Neuronal stem cell (in vitro differentiated cells): ENCODE measurements at regions not wholly inside any gene's neighbourhood (a gene's known extent, or its start where the extent isn't known, plus 50 kb on each side); places are given as distances from the start of the nearest gene placed in this dataset.

ENCODE experiments used
- DNase-seq: peaks from one replicate; pipeline ENCODE4 v3.0.0-alpha.2; 2013; ENCODE audit warnings: low spot score
- H2AFZ ChIP-seq: one replicate; pipeline ENCODE4 v1.6.1; 2013; ENCODE audit warnings: mild to moderate bottlenecking, low read length, inconsistent platforms
- H2AK5ac ChIP-seq: 2 replicates; pipeline ENCODE4 v1.6.1; 2013; ENCODE audit warnings: low read depth, mild to moderate bottlenecking, inconsistent platforms, low read length, moderate library complexity, mixed read lengths
- H2BK120ac ChIP-seq: 2 replicates; pipeline ENCODE4 v1.6.1; 2013; ENCODE audit warnings: low read depth, mild to moderate bottlenecking, inconsistent platforms, low read length, moderate library complexity, mixed read lengths
- H2BK12ac ChIP-seq: one replicate; pipeline ENCODE4 v1.6.1; 2013; ENCODE audit warnings: low read length, inconsistent platforms
- H2BK15ac ChIP-seq: 2 replicates; pipeline ENCODE4 v1.6.1; 2013; ENCODE audit warnings: mild to moderate bottlenecking, low read length, inconsistent platforms, mixed read lengths
- H2BK5ac ChIP-seq: one replicate; pipeline ENCODE4 v1.6.1; 2013; ENCODE audit warnings: inconsistent platforms, mild to moderate bottlenecking, low read length, moderate library complexity
- H3K14ac ChIP-seq: one replicate; pipeline ENCODE4 v1.6.1; 2013; ENCODE audit warnings: low read length, inconsistent platforms
- H3K18ac ChIP-seq: 2 replicates; pipeline ENCODE4 v1.6.1; 2013; ENCODE audit warnings: low read length, inconsistent platforms
- H3K23ac ChIP-seq: 2 replicates; pipeline ENCODE4 v1.6.1; 2013; ENCODE audit warnings: low read depth, mild to moderate bottlenecking, mixed read lengths, low read length, inconsistent platforms; ENCODE audit not compliant: poor library complexity
- H3K27ac ChIP-seq: replicated peaks from 3 replicates; pipeline ENCODE4 v1.5.1; 2013; ENCODE audit warnings: low read length, inconsistent platforms
- H3K27me3 ChIP-seq, 3 experiments: 2 replicates each; pipeline ENCODE4 v1.6.1; 2013; ENCODE audit warnings: low read length in 3 of 3, mild to moderate bottlenecking in 2 of 3, inconsistent platforms in 1 of 3, low read depth in 1 of 3, mixed read lengths in 1 of 3, moderate library complexity in 1 of 3; ENCODE audit not compliant: control insufficient read depth in 3 of 3, insufficient read depth in 3 of 3
- H3K36me3 ChIP-seq, 2 donors: replicated peaks in 1 of 2; 2 replicates each; pipeline ENCODE4 v1.6.1; 2013; ENCODE audit warnings: low read length in 2 of 2; ENCODE audit not compliant: control insufficient read depth in 2 of 2, insufficient read depth in 2 of 2
- H3K4ac ChIP-seq: 2 replicates; pipeline ENCODE4 v1.6.1; 2013; ENCODE audit warnings: inconsistent platforms, mild to moderate bottlenecking, low read length, moderate library complexity
- H3K4me1 ChIP-seq, 2 donors: 1 replicate in 1 of 2; 2 replicates in 1 of 2; pipeline ENCODE4 v1.6.1; 2013; ENCODE audit warnings: low read length in 2 of 2, low read depth in 1 of 2; ENCODE audit not compliant: control insufficient read depth in 2 of 2, insufficient read depth in 1 of 2
- H3K4me2 ChIP-seq: one replicate; pipeline ENCODE4 v1.6.1; 2013; ENCODE audit warnings: mild to moderate bottlenecking, low read length, inconsistent platforms; ENCODE audit not compliant: insufficient read depth, poor library complexity, severe bottlenecking
- H3K4me3 ChIP-seq, 2 donors: 2 replicates each; pipeline ENCODE4 v1.5.1; 2013; ENCODE audit warnings: low read length in 2 of 2, mild to moderate bottlenecking in 2 of 2, inconsistent platforms in 1 of 2, moderate library complexity in 1 of 2
- H3K79me1 ChIP-seq: one replicate; pipeline ENCODE4 v1.6.1; 2013; ENCODE audit warnings: low read depth, mild to moderate bottlenecking, inconsistent platforms, low read length, moderate library complexity
- H3K9ac ChIP-seq: one replicate; pipeline ENCODE4 v1.6.1; 2013; ENCODE audit warnings: mild to moderate bottlenecking, low read depth, low read length, inconsistent platforms; ENCODE audit not compliant: poor library complexity
- H3K9me3 ChIP-seq, 2 donors: replicated peaks in 1 of 2; 2 replicates each; pipeline versions ENCODE3 to v1.6.1; 2013; ENCODE audit warnings: low read length in 2 of 2, mild to moderate bottlenecking in 2 of 2, inconsistent platforms in 1 of 2, low read depth in 1 of 2, mixed read lengths in 1 of 2, moderate library complexity in 1 of 2; ENCODE audit not compliant: control insufficient read depth in 2 of 2, insufficient read depth in 1 of 2
- H4K8ac ChIP-seq: one replicate; pipeline ENCODE4 v1.6.1; 2013; ENCODE audit warnings: low read depth, mild to moderate bottlenecking, inconsistent platforms, low read length, moderate library complexity
- H4K91ac ChIP-seq: one replicate; pipeline ENCODE4 v1.6.1; 2013; ENCODE audit warnings: low read length, low read depth, mild to moderate bottlenecking, inconsistent platforms; ENCODE audit not compliant: poor library complexity
- WGBS, 2 donors: extraction: QIAGEN DNeasy Blood & Tissue Kit; methylation state at CpG; one replicate each; pipeline ENCODE4 v1.1.7; 2013; ENCODE audit warnings: missing lambda C conversion rate in 2 of 2, mixed read lengths in 1 of 2; ENCODE audit not compliant: insufficient read length in 2 of 2, insufficient replicate concordance in 1 of 2; ENCODE audit errors: extremely low coverage in 2 of 2; 5-methylcytosine and 5-hydroxymethylcytosine counted together

DNA sequence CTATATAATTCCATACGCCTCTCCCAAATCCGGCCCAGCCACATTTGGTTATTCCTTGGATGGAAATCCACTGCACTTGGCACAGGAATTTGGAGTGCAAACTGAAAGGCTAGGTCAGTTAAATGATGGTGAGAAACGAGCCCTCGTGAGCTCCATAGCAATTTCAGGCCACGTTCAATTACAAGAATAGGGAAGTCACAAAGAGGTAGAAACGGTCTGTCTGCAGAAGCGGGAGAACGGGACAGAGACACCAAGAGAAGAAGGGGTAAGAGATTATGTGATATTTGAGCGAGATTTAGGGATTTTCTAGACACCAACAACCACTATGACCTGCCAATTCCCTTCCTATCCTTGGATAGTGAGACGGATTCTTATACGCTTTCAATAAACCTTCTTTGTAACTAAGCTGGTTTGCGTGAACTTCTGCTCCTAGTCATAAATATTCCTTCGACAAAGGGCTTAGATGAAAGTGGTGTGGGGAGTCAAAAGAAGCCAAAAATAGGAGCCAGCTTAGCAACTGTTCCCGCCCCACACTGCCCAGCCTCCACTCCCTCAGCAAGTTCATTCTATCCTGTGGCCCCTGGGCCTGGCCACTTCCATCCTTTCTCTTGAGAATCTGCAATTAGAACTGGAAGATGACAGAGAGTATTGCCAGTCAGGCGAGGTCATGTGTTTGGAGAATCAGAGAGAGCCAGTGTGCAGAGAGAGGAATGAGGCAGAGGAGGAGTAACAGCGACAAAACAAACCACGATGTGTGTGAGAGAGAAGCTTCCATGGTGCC, 118.4 kb downstream of the ZNF608 start:
- H3K27me3 ChIP-seq: no peaks in the 10 kb centered on the region
- H2AK5ac ChIP-seq: peak overlapping the region; percentile 9
- H3K4me2 ChIP-seq: no peak overlapping the region
- H3K4me1 ChIP-seq: peaks cover 20 to 24% of the 10 kb centered on the region in 2 donors
- H4K91ac ChIP-seq: no peak overlapping the region
- no peak overlapping the region for H3K4me3 ChIP-seq
- no peak overlapping the region for H3K23ac ChIP-seq
- no peak overlapping the region for H2BK12ac ChIP-seq
- no peak overlapping the region for H3K14ac ChIP-seq
- H3K9me3 ChIP-seq: peaks cover 0 to 5% of the 10 kb centered on the region in 2 donors
- peaks cover 0 to under 1% of the 10 kb centered on the region in 2 donors for H3K36me3 ChIP-seq
- H2AFZ ChIP-seq: no peak overlapping the region
- H2BK15ac ChIP-seq: no peak overlapping the region
- peak overlapping the region; percentile 16 for H3K18ac ChIP-seq
- no peak overlapping the region for H3K27ac ChIP-seq
- H3K4ac ChIP-seq: no peak overlapping the region
- no CpG with 5 or more reads among the region's 17 CpGs for WGBS, 2 donors
- no peak for DNase-seq
- no peak overlapping the region for H2BK5ac ChIP-seq
- no peaks in the 10 kb centered on the region for H3K79me1 ChIP-seq
- no peak overlapping the region for H4K8ac ChIP-seq
- H3K9ac ChIP-seq: no peak overlapping the region
- no peak overlapping the region for H2BK120ac ChIP-seq

DNA sequence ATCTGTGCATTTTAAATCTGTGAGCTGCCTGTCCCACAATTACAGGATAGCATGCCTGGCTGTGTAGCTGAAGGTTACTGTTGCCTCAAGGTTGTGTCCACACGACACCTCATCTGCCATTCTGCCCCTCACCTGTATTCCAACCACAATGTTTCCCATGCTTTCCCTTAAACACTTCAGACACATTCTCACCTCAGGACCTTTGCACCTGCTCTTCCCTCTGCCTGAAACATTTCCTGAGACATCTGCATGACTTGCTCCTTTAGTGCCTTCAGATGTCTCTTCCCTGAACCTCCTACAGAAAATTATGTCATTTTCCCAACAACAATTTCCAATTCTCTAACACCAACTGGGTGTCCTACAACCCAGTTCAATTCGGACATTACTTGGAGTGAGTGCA, 120.4 kb downstream of the ZNF608 start:
- no peak overlapping the region for H2AFZ ChIP-seq
- H3K4me2 ChIP-seq: no peak overlapping the region
- no CpG with 5 or more reads among the region's 2 CpGs for WGBS, 2 donors
- H4K8ac ChIP-seq: no peak overlapping the region
- H3K27ac ChIP-seq: no peak overlapping the region
- no peaks in the 10 kb centered on the region for H3K27me3 ChIP-seq
- no peak for DNase-seq
- no peak overlapping the region for H2AK5ac ChIP-seq
- no peaks in the 10 kb centered on the region for H3K79me1 ChIP-seq
- H3K14ac ChIP-seq: no peak overlapping the region
- H2BK5ac ChIP-seq: no peak overlapping the region
- no peak overlapping the region for H2BK12ac ChIP-seq
- no peak overlapping the region for H4K91ac ChIP-seq
- H3K36me3 ChIP-seq: no peaks in the 10 kb centered on the region
- H3K4me3 ChIP-seq: no peak overlapping the region
- no peak overlapping the region for H3K23ac ChIP-seq
- H2BK15ac ChIP-seq: no peak overlapping the region
- no peak overlapping the region for H3K9ac ChIP-seq
- H3K18ac ChIP-seq: no peak overlapping the region
- H3K9me3 ChIP-seq: peaks cover 0 to 3% of the 10 kb centered on the region in 2 donors
- no peak overlapping the region for H3K4ac ChIP-seq
- H2BK120ac ChIP-seq: no peak overlapping the region
- H3K4me1 ChIP-seq: peaks cover 13 to 17% of the 10 kb centered on the region in 2 donors

- Histone ChIP-seq H4K91ac (no peak overlapping the region), H3K23ac (no peak overlapping the region), H3K4ac (no peak overlapping the region), H3K79me1 (no peaks in the 10 kb centered on the region), H3K9ac (no peak overlapping the region), H3K27ac (no peak overlapping the region), H4K8ac (no peak overlapping the region), H3K4me1 (peaks cover 1 to 2% of the 10 kb centered on the region in 2 donors), H2BK120ac (no peak overlapping the region), H3K14ac (no peak overlapping the region), H2AFZ (no peak overlapping the region), H3K4me3 (no peak overlapping the region), H3K18ac (no peak overlapping the region), H2BK12ac (no peak overlapping the region), H2AK5ac (no peak overlapping the region), H3K36me3 (no peaks in the 10 kb centered on the region), H3K9me3 (no peaks in the 10 kb centered on the region), H3K4me2 (no peak overlapping the region), H3K27me3 (no peaks in the 10 kb centered on the region), H2BK15ac (no peak overlapping the region), H2BK5ac (no peak overlapping the region)
- no CpG with 5 or more reads among the region's 5 CpGs for WGBS, 2 donors
- DNase-seq: no peak
Observed at GRCh38 chr5:124623265-124623664, 123.2 kb downstream of the ZNF608 start.

GRCh38 chr5:124622851-124623250, 123.6 kb downstream of the ZNF608 start:
- no peak overlapping the region for H2BK15ac ChIP-seq
- no peak overlapping the region for H3K14ac ChIP-seq
- H3K4me3 ChIP-seq: no peak overlapping the region
- no peak overlapping the region for H2BK120ac ChIP-seq
- no peak overlapping the region for H3K4ac ChIP-seq
- no peak overlapping the region for H3K23ac ChIP-seq
- H3K36me3 ChIP-seq: no peaks in the 10 kb centered on the region
- H3K27ac ChIP-seq: no peak overlapping the region
- no peak overlapping the region for H4K91ac ChIP-seq
- no peak overlapping the region for H2AK5ac ChIP-seq
- WGBS, 2 donors: no CpG with 5 or more reads among the region's 3 CpGs
- H3K4me2 ChIP-seq: no peak overlapping the region
- H3K18ac ChIP-seq: no peak overlapping the region
- H2BK12ac ChIP-seq: no peak overlapping the region
- no peak overlapping the region for H3K9ac ChIP-seq
- no peak overlapping the region for H2BK5ac ChIP-seq
- H3K79me1 ChIP-seq: no peaks in the 10 kb centered on the region
- no peak for DNase-seq
- H3K27me3 ChIP-seq: no peaks in the 10 kb centered on the region
- no peak overlapping the region for H2AFZ ChIP-seq
- H3K4me1 ChIP-seq: peaks cover 0 to 2% of the 10 kb centered on the region in 2 donors
- H4K8ac ChIP-seq: no peak overlapping the region
- H3K9me3 ChIP-seq: no peaks in the 10 kb centered on the region
